ENCODE measurements at regions not wholly inside any gene's neighbourhood (a gene's known extent, or its start where the extent isn't known, plus 50 kb on each side); places are given as distances from the start of the nearest gene placed in this dataset.

DNA sequence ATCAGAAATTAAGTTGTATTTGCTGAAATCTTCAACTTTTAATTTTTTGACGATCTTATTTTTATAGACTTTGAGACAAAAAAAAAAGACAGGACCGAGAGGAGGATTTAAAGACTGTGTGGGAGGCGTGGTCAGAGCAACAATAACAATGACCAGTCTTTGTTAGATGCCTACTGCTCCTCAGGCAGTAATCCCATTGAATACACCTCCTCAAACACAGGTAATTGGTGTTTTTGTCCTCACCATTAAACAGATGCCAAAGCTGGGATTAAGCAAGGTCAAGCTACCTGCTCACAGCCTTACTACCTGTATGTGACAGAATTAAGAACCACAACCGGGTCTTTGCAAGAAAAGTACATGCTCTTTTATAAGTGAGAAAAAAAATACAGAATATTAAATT lies 233.3 kb upstream of the GRAMD2B start:
- intact Hi-C loops (cut with DNase I): no loop called here

DNA sequence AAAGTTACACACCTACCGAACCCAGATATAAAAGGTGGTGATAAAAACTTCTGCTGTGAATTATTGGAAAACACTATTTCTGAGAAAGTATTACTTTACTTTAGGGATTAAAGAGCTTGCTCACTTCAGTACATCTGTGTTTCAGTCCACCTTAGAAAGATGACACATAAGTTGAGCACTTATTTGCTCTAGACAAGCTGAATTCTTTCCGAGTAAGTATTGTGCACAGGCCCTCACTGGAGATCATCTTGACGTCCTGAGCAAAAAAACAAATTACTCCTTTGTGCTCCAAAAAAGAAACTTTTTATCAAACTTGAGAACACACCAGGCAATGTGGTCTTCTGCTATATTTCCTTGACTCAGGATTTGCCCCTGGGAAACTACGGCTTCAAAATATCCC lies 231.0 kb upstream of the GRAMD2B start:
- no peak overlapping the region for H3K27ac ChIP-seq
- intact Hi-C loops (cut with DNase I): no loop called here
- TF ChIP-seq POLR2A (IDR thresholded peaks at IDR 0.05): no peak
- TF ChIP-seq, protein P1, sequence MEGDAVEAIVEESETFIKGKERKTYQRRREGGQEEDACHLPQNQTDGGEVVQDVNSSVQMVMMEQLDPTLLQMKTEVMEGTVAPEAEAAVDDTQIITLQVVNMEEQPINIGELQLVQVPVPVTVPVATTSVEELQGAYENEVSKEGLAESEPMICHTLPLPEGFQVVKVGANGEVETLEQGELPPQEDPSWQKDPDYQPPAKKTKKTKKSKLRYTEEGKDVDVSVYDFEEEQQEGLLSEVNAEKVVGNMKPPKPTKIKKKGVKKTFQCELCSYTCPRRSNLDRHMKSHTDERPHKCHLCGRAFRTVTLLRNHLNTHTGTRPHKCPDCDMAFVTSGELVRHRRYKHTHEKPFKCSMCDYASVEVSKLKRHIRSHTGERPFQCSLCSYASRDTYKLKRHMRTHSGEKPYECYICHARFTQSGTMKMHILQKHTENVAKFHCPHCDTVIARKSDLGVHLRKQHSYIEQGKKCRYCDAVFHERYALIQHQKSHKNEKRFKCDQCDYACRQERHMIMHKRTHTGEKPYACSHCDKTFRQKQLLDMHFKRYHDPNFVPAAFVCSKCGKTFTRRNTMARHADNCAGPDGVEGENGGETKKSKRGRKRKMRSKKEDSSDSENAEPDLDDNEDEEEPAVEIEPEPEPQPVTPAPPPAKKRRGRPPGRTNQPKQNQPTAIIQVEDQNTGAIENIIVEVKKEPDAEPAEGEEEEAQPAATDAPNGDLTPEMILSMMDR (IDR thresholded peaks at IDR 0.05): no peak

More for the DNA sequence above, 233.3 kb upstream of the GRAMD2B start:
- Histone ChIP-seq H3K27ac (no peak overlapping the region), H3K9me3 (no peaks in the 10 kb centered on the region), H3K4me1 (no peaks in the 10 kb centered on the region), H3K27me3 (no peaks in the 10 kb centered on the region), H3K4me3 (replicated peaks in 1 of 3) (no peak overlapping the region), H3K36me3 (no peaks in the 10 kb centered on the region)
- TF ChIP-seq, protein P1 (IDR thresholded peaks at IDR 0.05): no peak
- TF ChIP-seq POLR2A (IDR thresholded peaks at IDR 0.05): no peak
- DNase-seq: no peak
- WGBS, 2 donors: 60 to 63% methylated on average over 4 of the region's 4 CpGs

DNA sequence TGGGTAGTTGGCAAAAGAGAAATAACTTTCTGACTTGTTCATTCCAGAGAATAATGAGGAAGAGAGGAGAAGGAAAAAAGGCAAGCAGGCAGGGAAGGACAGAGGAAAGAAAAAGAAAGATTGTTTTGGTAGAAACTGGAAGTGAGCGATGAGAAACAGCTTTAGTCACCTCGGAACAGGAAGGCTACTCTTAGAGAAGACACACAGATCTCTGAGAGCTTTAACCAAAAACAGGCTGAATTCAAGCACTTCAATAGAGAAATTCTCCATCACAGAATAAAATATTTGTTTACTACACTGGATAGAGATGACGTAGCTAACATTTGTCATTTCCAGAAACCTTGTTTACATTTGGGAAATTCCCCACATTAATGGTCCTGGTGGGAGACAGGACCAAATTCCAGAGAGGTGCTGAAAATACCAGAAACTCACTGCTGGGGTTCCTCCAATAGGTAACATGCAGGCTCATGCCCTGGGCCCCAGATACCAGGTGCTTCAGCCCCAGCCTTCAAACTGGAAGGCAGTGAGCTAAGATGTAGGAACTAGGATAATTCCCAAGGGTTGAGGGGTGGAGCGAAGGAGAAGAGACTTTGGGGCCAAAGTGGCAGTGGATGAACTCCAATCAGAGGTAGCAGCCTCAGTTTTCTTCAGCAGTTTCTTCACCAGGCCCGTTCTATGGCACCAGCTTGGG lies 227.7 kb upstream of the GRAMD2B start:
- no peak for DNase-seq
- H3K4me3 ChIP-seq (replicated peaks in 1 of 3): no peak overlapping the region
- TF ChIP-seq, protein P1 (IDR thresholded peaks at IDR 0.05): no peak
- no peak for TF ChIP-seq POLR2A (IDR thresholded peaks at IDR 0.05)
- WGBS, 2 donors: 68 to 72% methylated on average over 5 of the region's 5 CpGs
- intact Hi-C loops (cut with DNase I): no loop called here
- H3K4me1 ChIP-seq: no peaks in the 10 kb centered on the region
- H3K36me3 ChIP-seq: no peaks in the 10 kb centered on the region
- H3K9me3 ChIP-seq: no peaks in the 10 kb centered on the region
- H3K27ac ChIP-seq: no peak overlapping the region
- H3K27me3 ChIP-seq: no peaks in the 10 kb centered on the region

More for the DNA sequence above, 231.0 kb upstream of the GRAMD2B start:
- H3K4me3 ChIP-seq (replicated peaks in 1 of 3): no peak overlapping the region
- H3K4me1 ChIP-seq: no peaks in the 10 kb centered on the region
- H3K9me3 ChIP-seq: no peaks in the 10 kb centered on the region
- DNase-seq: no peak
- no peaks in the 10 kb centered on the region for H3K36me3 ChIP-seq
- WGBS, 2 donors: 77 to 78% methylated on average over 4 of the region's 4 CpGs
- no peaks in the 10 kb centered on the region for H3K27me3 ChIP-seq

DNA sequence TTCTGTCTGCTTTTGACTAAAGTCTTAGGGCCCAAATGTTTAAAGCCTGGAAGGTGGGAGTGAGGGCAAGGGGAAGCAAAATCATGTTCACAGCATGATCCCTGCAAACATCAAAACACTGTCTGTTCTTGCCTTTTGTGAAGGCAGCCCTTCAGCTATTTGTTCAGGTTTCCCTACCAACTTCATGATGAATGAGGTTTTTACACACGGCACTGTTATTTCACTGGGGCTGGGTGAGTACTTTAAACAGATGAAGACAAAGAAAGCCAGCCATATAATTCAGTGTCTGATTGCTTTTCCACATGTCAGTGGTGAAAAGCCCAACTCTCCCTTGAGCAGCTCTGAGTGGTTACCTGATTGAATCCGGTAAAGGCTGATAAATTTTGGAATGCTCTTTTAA lies 224.7 kb upstream of the GRAMD2B start:
- no peak overlapping the region for H3K4me3 ChIP-seq (replicated peaks in 1 of 3)
- H3K27me3 ChIP-seq: no peaks in the 10 kb centered on the region
- no peak overlapping the region for H3K27ac ChIP-seq
- WGBS, 2 donors: 58 to 62% methylated on average over 2 of the region's 2 CpGs
- H3K4me1 ChIP-seq: no peaks in the 10 kb centered on the region
- H3K36me3 ChIP-seq: no peaks in the 10 kb centered on the region
- intact Hi-C loops (cut with DNase I): no loop called here
- TF ChIP-seq POLR2A (IDR thresholded peaks at IDR 0.05): no peak
- TF ChIP-seq, protein P1 (IDR thresholded peaks at IDR 0.05): no peak
- DNase-seq: no peak
- no peaks in the 10 kb centered on the region for H3K9me3 ChIP-seq

DNA sequence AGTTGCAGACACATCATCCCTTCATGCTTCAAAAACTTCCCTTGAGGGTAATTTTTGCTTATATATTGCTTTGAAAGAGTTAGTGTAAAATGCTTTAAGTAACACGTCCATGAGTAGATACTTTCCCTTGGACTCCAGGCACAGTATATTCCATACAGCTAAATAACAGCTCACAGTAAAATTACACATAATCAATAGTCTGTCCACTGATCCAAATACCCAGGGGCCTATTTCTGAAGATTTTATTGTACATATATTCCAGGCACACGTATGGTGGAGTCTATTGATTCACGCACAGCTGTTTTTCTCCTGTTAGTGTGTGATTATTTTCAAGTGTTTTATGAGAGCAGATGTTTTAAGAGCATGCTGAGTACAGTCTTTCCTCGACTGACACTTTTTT lies 223.7 kb upstream of the GRAMD2B start:
- no peaks in the 10 kb centered on the region for H3K36me3 ChIP-seq
- no peaks in the 10 kb centered on the region for H3K9me3 ChIP-seq
- no peak for DNase-seq
- no peak for TF ChIP-seq POLR2A (IDR thresholded peaks at IDR 0.05)
- TF ChIP-seq, protein P1 (IDR thresholded peaks at IDR 0.05): no peak
- WGBS, 2 donors: 74 to 79% methylated on average over 4 of the region's 4 CpGs
- H3K27ac ChIP-seq: no peak overlapping the region
- no peak overlapping the region for H3K4me3 ChIP-seq (replicated peaks in 1 of 3)
- no peaks in the 10 kb centered on the region for H3K27me3 ChIP-seq
- H3K4me1 ChIP-seq: no peaks in the 10 kb centered on the region
- intact Hi-C loops (cut with DNase I): no loop called here
